DMS 273 treated with DMSO at 0.1 percent for 48 hours (cell line): ENCODE measurements at regions not wholly inside any gene's neighbourhood (a gene's known extent, or its start where the extent isn't known, plus 50 kb on each side); places are given as distances from the start of the nearest gene placed in this dataset.

Experiments
- DNase-seq: peaks from one replicate; lab custom pipeline; 2025; lab: John Stamatoyannopoulos, UW

DNA sequence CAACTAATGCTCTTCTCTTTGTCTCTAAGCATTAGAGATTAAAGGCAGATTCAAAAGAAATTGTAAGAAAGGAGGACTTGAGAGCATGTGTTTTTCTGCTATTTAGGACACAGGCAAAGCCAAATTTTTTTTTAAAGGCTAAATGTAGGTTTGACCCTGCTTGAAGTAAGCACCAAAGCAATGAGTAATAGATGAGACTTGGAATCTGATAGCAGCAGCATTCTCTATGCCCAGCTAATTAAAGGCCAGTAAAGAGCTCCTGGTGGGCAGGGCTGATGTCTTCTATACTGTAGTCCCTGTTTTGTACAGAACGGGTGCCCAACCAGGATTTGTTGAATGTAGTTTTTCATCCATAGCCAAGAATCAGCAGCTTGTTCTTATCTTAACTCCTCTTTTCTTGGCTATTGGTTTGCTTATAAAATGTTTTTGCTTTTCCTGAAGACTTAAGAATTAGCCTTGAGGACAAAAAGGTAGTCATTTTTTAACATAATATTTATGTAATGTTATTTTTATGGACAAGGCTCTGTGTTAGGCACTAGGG, 179.6 kb downstream of the LMO4 start:
- DNase-seq: no peak

DNA sequence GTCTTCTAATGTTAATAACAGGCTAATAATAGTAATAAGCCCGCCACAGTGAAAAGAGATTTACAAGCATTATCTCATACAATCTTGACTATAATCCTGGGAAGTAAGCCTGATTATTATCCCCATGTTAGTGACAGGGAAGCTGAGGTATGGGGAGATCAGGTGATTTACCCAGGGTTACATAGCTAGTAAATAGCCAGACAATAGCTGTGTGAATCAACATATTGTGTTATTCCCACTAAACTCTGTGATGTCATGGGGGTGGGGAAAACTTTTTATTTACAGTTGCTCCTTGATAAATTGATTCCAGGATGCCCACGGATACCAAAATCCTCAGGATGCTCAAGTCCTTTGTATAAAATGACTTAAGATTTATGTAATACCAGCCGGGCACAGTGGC, 181.9 kb downstream of the LMO4 start:
- no peak for DNase-seq

DNA sequence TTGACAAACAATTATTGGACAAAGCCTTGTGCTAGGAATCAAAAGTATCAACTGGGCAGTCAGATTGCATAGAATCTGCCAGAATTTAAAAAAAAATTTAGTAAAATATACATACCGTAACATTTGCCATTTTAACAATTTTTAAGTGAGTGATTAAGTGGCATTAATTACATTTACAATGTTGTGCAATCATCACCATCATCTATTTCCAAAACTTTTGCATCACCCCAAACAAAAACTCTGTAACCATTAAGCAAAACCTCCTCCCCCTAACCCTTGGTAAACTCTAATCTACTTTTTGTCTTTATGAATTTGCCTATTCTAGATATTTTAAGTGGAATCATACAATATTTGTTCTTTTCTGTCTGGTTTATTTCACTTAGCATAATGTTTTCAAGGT, 182.8 kb downstream of the LMO4 start:
- DNase-seq: no peak

DNA sequence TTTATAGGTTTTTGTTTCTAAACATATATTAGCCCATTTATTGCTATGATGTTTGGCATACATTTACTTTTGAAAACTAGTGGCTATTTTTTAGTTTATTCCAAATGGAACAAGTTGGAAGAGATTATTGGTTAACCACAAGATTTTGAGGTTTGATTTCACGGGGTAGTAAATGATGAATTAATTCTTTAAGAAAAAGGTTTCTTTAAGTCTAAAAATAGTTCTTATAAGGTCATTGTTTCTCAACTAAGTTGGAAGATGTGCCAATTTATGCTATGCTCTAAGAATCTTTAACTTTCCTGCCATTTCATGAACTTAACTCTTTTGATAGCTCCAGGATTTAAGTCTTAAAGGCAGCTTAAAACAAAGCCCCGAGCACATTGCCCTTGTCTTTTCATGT, 183.8 kb downstream of the LMO4 start:
- DNase-seq: no peak

DNA sequence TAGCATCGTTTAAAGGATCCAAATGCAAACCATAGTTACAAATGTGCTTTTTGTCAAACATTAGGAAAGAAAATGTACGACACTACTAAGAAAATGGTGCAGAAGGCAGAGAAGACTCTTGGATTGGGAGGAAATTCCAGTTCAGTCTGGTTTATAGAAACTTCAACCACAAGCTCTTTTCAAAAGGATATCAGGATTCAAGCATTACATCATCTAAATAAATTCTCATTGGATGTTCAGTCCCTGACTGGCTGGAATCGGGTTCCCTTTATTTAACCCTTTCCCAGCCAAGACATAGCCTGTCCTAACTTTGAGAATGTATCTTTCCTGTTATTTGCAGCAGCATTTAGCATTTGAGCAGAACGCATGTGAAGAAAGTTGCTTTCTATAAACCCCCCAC, 184.6 kb downstream of the LMO4 start:
- no peak for DNase-seq

DNA sequence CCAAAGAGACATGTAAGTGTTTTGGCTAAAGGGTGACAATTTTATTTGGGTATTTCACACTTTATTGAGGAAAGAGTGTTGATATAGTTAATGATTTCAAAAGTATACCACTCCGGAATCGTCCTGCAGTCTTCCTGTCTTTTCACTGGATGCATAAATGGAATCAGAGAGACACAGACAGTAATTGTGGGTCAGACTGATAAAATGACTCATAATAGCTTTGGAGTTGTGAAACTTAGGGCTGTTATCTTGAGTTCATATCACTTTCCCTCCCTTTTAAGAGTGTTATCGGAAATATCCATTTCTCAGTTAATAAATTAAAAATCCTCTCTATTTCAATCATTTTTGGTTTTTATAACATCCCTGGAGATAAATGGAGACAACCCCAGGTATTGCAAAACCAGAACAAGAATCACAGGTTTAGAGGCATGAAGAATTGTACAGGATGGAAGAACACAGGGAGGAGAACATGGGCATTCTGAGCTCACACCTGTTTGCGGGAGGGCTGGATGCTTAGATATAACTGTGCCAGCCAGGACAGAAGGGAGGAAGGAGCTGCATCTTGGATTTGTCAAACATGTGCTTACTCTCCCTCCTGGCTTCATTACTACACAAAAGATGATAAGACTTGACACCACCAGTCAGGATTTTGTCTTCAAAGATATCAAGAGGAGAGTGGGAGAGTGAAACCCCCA, 185.4 kb downstream of the LMO4 start:
- DNase-seq: no peak

DNA sequence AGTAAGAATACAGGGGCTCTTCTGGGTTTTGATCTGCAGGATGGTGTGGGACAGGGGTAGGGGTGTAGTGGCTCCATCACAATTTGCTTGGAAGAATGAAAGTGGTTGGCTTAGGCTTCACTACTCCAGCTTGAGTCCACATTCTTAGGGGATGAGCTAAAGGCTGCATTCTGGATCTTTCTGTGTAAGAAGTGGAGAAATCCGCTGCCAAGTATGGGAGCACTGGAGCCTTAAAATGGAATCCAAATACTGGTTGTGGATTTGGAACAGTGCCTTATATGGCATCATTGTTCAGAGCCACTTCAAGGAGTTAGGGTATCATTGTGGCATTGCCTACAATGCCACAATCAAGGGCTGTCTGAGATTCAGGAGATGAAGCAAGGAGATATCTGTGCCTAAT, 187.1 kb downstream of the LMO4 start:
- no peak for DNase-seq

DNA sequence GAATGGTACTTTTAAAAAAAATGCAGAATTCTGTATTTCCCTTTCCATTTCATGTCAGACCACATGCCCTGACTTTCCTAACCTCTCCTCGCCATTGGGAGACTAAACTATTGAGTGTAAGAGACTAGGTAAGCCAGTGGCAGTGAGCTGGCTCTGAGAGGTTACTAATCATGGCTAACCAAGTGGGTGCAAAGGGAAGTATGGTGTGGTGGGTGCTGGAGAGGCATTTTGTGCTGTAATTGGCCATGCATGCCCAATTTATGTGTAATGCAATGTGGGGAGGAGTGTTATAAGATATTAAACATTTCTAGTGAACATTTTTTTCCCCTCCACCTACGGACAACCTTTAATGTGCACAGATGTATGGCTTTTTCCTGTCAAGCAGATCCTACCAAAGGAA, 190.1 kb downstream of the LMO4 start:
- no peak for DNase-seq

DNA sequence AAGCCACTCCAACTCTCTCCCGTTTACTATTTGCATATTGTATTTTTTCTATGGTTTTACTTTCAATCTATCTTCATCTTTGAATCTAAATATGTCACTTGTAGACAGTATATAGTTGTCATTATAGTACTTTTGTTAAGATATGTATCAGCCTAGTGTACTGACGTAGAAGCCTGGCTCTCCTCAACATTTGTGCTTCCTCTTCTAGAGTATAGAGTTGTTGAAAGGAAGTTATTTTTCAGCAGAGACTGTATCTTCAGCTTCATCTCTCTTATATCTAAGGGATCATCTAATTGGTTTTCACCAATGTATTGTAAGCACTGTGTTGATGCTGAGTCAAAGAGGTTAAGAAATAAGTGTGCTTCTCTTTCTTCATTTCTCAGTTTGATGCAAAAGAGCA, 192.8 kb downstream of the LMO4 start:
- DNase-seq: no peak

DNA sequence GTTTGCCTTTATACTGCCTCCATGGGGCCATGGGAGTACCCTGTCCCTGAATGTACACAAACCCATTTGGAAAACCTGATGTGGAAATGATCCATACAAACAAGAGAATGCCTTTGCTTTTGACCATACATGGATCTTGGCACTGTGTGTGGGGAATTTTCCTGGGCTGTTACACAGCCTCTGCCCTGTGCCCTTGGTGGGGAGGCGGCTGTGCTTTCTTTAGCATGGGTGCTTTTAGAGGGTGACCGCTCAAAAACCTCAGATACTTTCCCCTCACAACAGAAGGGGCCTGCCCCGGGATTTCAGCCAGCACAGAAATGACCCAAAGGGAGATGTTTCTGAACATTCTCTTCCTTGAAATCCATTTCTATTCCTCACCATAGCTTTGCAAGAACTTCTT, 194.8 kb downstream of the LMO4 start:
- DNase-seq: no peak

DNA sequence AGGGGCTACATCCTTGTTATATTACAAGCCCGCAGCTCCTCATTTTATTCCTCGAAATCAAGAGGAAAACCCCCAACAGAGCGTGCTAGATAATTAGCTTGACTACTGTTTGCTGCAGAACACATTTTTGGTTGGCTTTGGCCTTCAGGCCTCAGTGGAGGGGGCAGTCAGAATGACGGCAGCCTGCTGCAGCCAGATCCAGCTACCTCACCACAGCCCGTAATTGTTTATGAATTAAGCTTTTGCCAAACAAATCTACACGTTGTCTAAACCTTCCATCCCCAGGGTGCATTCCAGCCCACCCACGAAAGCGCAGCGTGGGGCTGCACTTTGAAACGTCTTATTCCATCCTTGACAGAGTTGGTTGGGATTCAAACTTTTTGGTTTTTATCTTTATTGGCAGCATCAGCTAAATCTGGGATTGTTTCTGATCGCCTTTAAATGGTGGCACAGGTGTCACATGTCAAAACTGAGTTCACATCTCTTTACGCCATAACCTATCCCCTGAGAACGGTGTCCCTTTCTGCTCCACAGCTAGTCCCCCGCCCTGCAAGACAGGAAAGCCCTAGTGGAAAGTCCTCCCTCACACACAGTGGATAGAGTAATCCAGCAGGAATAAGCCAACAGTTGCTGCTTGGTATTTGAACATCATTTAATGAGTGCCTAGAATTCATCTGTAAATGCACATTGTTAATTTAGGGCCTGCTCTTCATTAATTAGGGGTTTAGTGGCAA, 195.5 kb downstream of the LMO4 start:
- DNase-seq: no peak

DNA sequence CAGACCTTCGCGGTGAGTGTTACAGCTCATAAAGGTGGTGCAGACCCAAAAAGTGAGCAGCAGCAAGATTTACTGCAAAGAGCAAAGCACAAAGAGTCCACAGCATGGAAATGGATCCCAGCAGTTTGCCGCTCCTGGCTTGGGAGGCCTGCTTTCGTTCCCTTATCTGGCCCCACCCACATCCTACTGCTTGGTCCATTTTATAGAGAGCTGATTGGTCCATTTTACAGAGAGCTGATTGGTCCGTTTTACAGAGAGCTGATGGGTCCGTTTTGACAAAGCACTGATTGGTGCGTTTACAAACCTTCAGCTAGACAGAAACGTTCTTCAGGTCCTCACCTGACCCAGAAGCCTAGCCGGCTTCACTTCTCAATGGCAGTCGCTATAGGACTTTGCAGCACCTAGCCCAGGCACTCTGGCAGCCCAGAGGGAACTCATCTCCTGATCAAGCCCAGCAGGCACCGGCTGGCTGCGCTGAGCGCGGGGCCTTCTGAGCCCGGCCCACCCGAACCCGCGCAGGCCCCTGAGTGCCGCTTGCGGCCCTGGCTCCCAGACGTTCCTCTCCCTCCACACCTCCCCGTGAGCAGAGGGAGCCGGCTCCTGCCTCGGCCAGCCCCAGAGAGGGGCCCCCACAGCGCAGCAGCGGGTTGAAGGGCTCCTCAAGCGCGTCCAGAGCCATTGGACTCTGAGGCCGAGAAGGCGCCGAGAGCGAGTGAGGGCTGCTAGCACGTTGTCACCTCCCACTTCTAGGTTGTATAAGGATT, 200.3 kb downstream of the LMO4 start:
- DNase-seq: no peak

DNA sequence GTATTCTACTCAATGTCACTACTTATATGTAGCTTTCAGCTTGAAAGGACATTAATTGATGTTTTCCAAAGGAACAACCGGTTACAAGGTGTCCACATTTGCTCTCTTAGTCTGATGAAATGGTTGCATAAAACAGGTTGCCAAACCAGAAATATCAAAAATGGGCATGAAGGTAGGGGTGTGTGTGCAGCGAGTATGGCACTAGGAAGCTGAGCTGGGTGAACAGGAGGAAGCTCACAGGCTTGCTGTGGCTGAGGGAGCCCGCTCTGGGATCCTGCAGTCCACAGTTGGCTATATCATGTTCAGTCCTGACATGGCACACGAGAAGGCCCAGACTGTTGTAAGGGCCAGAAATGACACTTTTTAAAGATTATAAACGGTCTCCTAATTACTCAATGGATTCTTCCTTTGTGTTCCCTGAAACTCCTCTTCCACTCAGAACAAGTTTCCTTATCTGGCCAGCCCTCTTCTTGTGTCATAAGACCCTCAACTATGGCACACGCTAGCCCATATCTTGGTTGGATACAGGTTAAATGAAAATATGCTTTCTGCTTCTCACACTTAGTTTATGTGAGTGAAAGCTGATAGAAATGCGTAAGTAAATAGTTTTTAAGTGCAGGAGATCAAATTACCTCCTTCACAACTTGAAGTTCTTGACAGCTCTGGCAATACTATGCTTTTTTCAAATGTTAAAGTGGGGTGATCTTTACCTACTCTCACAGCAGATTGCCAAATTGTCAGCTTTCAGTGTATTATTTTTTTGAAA, 201.5 kb downstream of the LMO4 start:
- DNase-seq: no peak

DNA sequence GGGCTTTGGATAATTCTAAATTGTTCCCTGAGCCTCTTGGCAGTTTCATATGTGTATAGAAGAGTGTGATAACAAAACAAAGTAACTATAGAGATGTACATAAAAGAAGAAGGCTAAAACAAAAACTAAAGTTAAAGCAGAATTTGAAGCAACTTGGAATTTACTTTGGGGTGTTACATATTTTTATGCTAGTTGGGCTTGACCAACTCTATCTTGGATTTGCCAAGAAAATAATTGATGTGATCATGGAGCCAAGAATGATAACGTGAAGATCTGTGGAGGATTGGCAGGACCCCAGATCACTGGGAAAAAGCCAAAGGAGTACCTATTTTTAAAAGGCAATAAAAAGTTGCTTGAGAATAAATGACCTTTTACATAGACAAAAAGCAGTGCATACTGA, 206.9 kb downstream of the LMO4 start:
- DNase-seq: no peak

DNA sequence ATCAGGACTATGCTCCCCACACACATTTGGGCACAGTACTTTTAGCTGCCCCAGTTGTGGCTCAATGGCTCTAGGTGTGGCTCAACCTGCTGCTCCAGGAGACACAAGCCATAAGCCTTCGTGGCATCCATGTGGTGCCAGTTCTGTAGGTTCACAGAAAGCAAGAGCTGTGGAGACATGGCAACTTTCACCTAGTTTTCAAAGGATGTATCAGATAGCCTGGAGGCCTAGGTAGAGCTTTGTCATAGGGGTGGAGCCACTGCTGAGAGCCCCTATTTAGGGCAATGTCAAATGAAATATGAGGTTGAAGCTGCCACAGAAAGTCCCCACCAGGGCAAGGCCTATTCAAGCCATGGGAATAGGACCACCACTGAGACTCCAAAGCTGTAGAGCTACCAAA, 210.5 kb downstream of the LMO4 start:
- DNase-seq: no peak

DNA sequence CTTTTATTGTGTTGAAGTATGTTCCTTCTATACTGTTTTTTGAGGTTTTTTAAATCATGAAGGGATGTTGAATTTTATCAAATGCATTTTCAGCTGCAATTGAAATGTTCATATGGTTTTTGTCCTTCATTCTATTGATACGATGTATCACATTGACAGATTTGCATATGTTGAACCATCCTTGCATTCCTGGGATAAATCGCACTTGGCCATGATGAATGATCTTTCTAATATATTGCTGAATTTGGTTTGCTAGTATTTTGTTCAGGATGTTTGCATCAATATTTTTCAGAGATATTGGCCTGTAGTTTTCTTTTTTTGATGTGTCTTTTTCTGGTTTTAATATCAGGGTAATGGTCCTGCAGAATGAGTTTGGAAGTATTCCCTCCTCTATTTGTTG, 214.0 kb downstream of the LMO4 start:
- no peak for DNase-seq

DNA sequence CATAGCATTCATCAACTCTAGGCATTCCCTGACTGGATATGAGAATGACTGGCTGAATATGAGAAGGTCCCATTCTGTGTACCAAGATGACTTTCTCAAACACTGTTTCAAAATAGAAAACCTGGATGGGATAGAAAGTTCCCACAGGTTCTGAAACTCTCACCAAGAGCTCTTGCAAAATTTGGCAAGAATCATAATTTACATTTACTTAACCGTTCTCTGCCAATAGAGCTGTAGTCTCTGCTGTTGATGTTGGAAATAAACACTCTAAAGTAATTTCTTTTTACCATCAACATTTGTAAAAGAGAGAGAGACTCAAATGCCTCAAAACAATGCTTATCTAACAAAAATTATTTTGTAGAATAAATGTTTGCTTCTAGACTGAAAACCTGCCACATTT, 221.1 kb downstream of the LMO4 start:
- no peak for DNase-seq

DNA sequence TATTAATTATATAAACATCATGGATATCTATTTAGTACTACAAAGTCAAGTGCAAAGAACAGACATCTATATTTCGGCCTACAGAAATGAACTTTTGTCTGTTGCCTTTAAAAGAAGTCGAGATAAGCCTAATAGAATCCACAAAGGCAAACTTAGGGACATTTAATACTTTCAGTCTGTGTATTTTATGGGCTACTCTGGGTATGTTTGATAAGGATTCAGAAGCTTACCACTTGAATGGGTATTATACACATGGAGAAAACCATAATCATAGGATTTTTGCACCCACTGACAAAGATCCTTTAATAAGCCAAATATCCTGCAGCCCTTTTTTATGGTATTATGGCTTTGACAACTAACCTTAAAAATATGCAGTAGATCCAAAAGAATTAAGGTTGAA, 224.8 kb downstream of the LMO4 start:
- DNase-seq: no peak

DNA sequence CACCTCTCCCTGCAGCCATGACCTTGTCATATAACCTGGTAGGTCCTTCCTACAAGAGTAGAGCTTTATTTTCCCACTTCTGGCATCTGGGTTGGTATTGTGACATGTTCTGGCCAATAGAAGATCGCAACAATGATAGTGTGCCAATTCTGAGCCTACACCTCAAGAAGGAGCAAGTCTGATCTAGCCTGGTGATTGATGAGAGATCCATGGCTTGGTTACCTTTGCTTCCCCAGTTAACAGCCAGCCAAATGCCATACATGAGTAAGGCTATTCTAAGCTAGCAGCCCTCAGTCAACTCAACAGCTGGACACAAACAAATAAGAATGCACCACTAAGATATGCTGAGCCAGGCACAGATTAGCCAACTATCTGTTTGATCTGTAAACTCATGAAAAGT, 226.7 kb downstream of the LMO4 start:
- DNase-seq: no peak

DNA sequence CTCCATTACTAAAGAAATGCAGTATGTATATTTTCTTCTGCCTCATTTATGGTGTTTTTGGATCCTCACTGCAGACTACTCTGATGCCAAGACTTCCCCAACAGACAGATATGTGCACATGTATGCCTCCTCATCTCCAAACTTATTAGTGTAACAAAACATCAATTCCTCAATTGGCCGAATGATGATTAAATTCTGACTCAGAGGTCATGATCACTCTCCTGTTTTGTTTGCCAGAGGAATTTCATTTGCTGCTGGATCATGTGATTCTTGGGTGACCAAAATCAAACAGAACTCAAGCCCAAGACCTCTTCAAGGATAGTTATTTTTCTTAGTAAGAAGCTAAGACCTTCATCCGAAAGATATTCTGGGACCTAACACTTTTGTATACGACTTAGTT, 227.6 kb downstream of the LMO4 start:
- DNase-seq: no peak

DNA sequence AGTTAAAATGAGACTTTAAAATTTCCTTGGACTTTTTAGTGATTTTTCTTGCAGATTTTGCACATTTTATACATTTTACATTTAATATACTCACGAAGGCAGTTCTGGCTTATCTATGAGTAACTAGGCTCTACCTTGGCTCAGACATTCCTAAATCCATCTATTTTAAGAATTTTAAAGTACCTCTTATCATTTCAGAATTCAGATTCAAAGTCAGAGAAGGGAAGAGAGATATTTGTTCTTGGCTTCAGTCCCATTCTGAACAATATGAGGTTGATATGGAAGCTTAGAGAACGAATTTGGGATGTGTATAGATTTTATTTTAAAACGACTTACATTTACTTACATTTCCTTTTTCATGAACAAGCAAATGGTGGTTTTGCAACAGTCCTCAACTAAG, 230.2 kb downstream of the LMO4 start:
- no peak for DNase-seq

DNA sequence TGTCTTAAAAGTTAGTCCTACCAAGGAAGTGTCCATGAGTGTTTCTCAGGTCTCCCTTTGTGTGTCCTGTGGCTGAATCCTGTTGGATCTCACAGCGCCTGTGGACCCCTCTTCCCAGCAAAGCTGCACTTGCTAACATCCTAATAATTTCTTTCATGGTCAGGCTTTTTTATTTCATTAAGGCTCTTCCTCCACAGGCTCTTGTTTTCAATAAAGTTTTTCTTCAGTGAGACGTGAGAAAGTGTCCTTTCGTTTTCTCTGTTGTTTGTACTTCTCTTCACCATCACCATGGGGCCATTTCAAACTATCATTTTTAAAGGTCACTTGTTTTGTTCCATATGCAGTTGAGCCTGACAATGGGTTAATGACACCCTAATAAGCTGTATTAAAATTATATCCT, 231.5 kb downstream of the LMO4 start:
- DNase-seq: no peak
